Peyer's patch (tissue), 4 donors: ENCODE measurements at regions not wholly inside any gene's neighbourhood (a gene's known extent, or its start where the extent isn't known, plus 50 kb on each side); places are given as distances from the start of the nearest gene placed in this dataset.

Experiments used
- DNase-seq, 3 donors: peaks; one replicate each; pipeline ENCODE4 v3.0.0-alpha.2; 2017 to 2019
- H3K27ac ChIP-seq, 4 donors: fragments of 200-600 bp; sonication (generic); one replicate each; pipeline ENCODE4 v1.5.1; 2016 to 2019
- H3K27me3 ChIP-seq, 2 donors: fragments of 200-600 bp; sonication (generic); one replicate each; pipeline ENCODE4 v1.5.1; 2019
- H3K36me3 ChIP-seq, 3 donors: fragments of 200-600 bp; sonication (generic); one replicate each; pipeline ENCODE4 v1.5.1; 2016 to 2019
- H3K4me1 ChIP-seq, 4 donors: fragments of 200-600 bp; sonication (generic); one replicate each; pipeline ENCODE4 v1.5.1; 2016 to 2019
- H3K4me3 ChIP-seq, 4 donors: fragments of 200-600 bp; sonication (generic); 1 replicate in 3 of 4; 2 replicates in 1 of 4; pipeline ENCODE4 v1.5.1; 2016 to 2019; ENCODE audit warnings: mild to moderate bottlenecking in 1 of 4
- H3K9me3 ChIP-seq, 4 donors: fragments of 200-600 bp; sonication (generic); one replicate each; pipeline ENCODE4 v1.5.1; 2016 to 2019; ENCODE audit warnings: mild to moderate bottlenecking in 1 of 4
- CTCF ChIP-seq, 6 experiments: fragments of 450-650 bp in 4 of 6; fragments of 200-600 bp in 2 of 6; sonication (generic) in 1 of 6; IDR thresholded peaks; one replicate each; pipeline ENCODE4 v1.5.1; 2017 to 2019; ENCODE audit warnings: antibody characterized with exemption in 6 of 6, mild to moderate bottlenecking in 3 of 6, moderate library complexity in 1 of 6
- POLR2A ChIP-seq, 2 donors: fragments of 450-650 bp; IDR thresholded peaks; one replicate each; pipeline ENCODE4 v1.5.1; 2017; ENCODE audit warnings: antibody characterized with exemption in 2 of 2, mild to moderate bottlenecking in 2 of 2, moderate library complexity in 2 of 2

GRCh38 chr7:98727146-98727709 lies 110.1 kb downstream of the NPTX2 start:
- no peaks in the 10 kb centered on the region for H3K9me3 ChIP-seq
- H3K27me3 ChIP-seq = no peaks in the 10 kb centered on the region
- no peak for TF ChIP-seq CTCF (IDR thresholded peaks at IDR 0.05)
- no peak for TF ChIP-seq POLR2A (IDR thresholded peaks at IDR 0.05)

GRCh38 chr7:98728555-98728954 lies 111.5 kb downstream of the NPTX2 start:
- Histone ChIP-seq H3K4me3 (no peak overlapping the region), H3K36me3 (no peaks in the 10 kb centered on the region), H3K27ac (no peak overlapping the region), H3K9me3 (no peaks in the 10 kb centered on the region), H3K4me1 (no peaks in the 10 kb centered on the region), H3K27me3 (no peaks in the 10 kb centered on the region)
- DNase-seq = no peak
- TF ChIP-seq CTCF (IDR thresholded peaks at IDR 0.05) = no peak
- TF ChIP-seq POLR2A (IDR thresholded peaks at IDR 0.05) = no peak

More at GRCh38 chr7:98727146-98727709, 110.1 kb downstream of the NPTX2 start:
- no peaks in the 10 kb centered on the region for H3K36me3 ChIP-seq
- no peaks in the 10 kb centered on the region for H3K4me1 ChIP-seq
- no peak overlapping the region for H3K4me3 ChIP-seq
- DNase-seq = no peak
- no peak overlapping the region for H3K27ac ChIP-seq

GRCh38 chr7:98729121-98729520 lies 112.0 kb downstream of the NPTX2 start:
- no peaks in the 10 kb centered on the region for H3K36me3 ChIP-seq
- H3K4me1 ChIP-seq = no peaks in the 10 kb centered on the region
- H3K27ac ChIP-seq = no peak overlapping the region
- H3K9me3 ChIP-seq = no peaks in the 10 kb centered on the region
- DNase-seq = no peak
- no peak for TF ChIP-seq CTCF (IDR thresholded peaks at IDR 0.05)
- no peak for TF ChIP-seq POLR2A (IDR thresholded peaks at IDR 0.05)
- H3K4me3 ChIP-seq = no peak overlapping the region
- H3K27me3 ChIP-seq = no peaks in the 10 kb centered on the region

DNA sequence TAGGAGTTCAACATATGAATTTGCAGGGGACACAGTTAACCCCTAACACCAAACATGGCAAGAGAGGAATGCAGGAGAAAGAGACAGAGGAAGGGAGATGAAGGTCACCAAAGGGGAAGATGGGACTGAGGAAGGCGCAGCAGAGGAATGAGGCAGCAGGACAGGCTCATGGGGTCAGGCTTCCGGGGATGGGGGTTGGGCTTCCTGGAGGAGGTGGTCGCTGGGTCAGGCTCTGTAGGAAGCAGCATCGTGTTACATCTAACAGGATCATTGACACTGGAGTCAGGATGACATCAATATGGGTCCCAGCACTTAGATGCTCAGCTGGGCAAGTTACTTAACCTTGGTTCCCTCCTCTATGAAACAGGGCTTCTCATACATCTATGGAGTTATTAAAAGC lies 113.2 kb downstream of the NPTX2 start:
- H3K27ac ChIP-seq = no peak overlapping the region
- H3K36me3 ChIP-seq = no peaks in the 10 kb centered on the region
- no peak for DNase-seq
- TF ChIP-seq CTCF (IDR thresholded peaks at IDR 0.05) (no peak), POLR2A (IDR thresholded peaks at IDR 0.05) (no peak)
- no peaks in the 10 kb centered on the region for H3K9me3 ChIP-seq
- H3K27me3 ChIP-seq = no peaks in the 10 kb centered on the region
- no peaks in the 10 kb centered on the region for H3K4me1 ChIP-seq
- no peak overlapping the region for H3K4me3 ChIP-seq

DNA sequence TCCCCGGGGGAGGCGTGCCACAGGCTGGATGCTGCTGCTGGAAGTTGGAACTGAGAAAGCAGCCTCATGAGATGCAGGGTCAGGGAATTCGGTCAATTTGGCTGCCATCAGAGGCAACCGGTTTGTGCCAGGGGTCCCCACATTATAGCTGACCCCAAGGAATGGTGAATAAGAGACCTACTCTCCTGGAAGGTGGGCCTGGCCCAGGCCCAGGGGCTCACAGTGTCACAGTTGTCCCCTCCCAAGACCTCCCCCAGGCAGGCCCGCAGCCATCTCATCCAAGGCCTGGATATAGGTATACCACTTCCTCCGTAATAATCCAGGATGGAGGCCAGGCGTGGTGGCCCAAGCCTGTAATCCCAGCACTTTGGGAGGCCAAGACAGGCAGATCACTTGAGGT lies 114.6 kb downstream of the NPTX2 start:
- Histone ChIP-seq H3K4me3 (no peak overlapping the region), H3K9me3 (no peaks in the 10 kb centered on the region), H3K36me3 (no peaks in the 10 kb centered on the region), H3K4me1 (no peaks in the 10 kb centered on the region), H3K27me3 (no peaks in the 10 kb centered on the region), H3K27ac (no peak overlapping the region)
- no peak for DNase-seq
- no peak for TF ChIP-seq POLR2A (IDR thresholded peaks at IDR 0.05)
- TF ChIP-seq CTCF (IDR thresholded peaks at IDR 0.05) = no peak

DNA sequence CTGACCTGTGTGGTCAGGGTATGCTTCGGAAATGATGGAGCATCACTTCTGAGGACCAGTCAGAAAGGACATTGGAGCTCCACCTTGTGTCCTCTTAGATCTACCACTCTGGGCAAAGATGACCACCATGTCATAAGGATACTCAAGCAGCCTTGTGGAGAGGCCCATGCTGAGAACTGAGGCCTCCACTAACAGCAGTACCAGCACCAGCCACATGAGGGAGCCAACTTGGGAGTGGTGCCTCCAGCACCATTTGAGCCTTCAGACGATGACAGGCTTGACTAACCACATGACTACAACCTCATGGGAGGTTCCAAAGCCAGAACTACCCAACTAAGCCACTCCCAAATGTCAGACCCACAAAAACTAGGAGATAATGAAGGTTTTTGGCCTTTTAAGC lies 116.0 kb downstream of the NPTX2 start:
- Histone ChIP-seq H3K9me3 (no peaks in the 10 kb centered on the region), H3K36me3 (no peaks in the 10 kb centered on the region), H3K4me3 (no peak overlapping the region), H3K27ac (no peak overlapping the region), H3K27me3 (no peaks in the 10 kb centered on the region), H3K4me1 (no peaks in the 10 kb centered on the region)
- TF ChIP-seq CTCF (IDR thresholded peaks at IDR 0.05) (peak in 1 of 6 experiments; percentile 20), POLR2A (IDR thresholded peaks at IDR 0.05) (no peak)
- DNase-seq = peak in 1 of 3 donors; percentile 52
